ENCODE measurements at regions not wholly inside any gene's neighbourhood (a gene's known extent, or its start where the extent isn't known, plus 50 kb on each side); places are given as distances from the start of the nearest gene placed in this dataset.

GRCh38 chr5:147037515-147038205 is 159.1 kb upstream of the PPP2R2B start:
- DNase-seq: no peak

- DNase-seq: no peak
Observed at GRCh38 chr5:147040856-147041255, 162.3 kb upstream of the PPP2R2B start.

GRCh38 chr5:147044572-147045273 is 166.2 kb upstream of the PPP2R2B start:
- no peak for DNase-seq

- DNase-seq: no peak
Observed at GRCh38 chr5:147045290-147045689, 166.7 kb upstream of the PPP2R2B start.

GRCh38 chr5:147046281-147046680 is 167.7 kb upstream of the PPP2R2B start:
- DNase-seq: no peak

GRCh38 chr5:147046894-147047293 is 168.3 kb upstream of the PPP2R2B start:
- DNase-seq: no peak

- no peak for DNase-seq
Observed at GRCh38 chr5:147049764-147050163, 171.2 kb upstream of the PPP2R2B start.

- DNase-seq: no peak
Observed at GRCh38 chr5:147050172-147050571, 171.6 kb upstream of the PPP2R2B start.

- DNase-seq: no peak
Observed at GRCh38 chr5:147051193-147051592, 172.6 kb upstream of the PPP2R2B start.

- no peak for DNase-seq
Observed at GRCh38 chr5:147052519-147052918, 174.0 kb upstream of the PPP2R2B start.

GRCh38 chr5:147055089-147055826 is 176.7 kb upstream of the PPP2R2B start:
- DNase-seq: no peak

- peak; percentile 32 for DNase-seq
Observed at GRCh38 chr5:147055850-147056566, 177.5 kb upstream of the PPP2R2B start.

- DNase-seq: no peak
Observed at GRCh38 chr5:147057051-147057450, 177.8 kb upstream of the STK32A start.

GRCh38 chr5:147061431-147061830 is 173.4 kb upstream of the STK32A start:
- peak; percentile 15 for DNase-seq

GRCh38 chr5:147062427-147062826 is 172.4 kb upstream of the STK32A start:
- DNase-seq: no peak

- DNase-seq: no peak
Observed at GRCh38 chr5:147063943-147064342, 170.9 kb upstream of the STK32A start.

- DNase-seq: no peak
Observed at GRCh38 chr5:147065071-147065470, 169.8 kb upstream of the STK32A start.

GRCh38 chr5:147068998-147069397 is 165.8 kb upstream of the STK32A start:
- no peak for DNase-seq

- DNase-seq: no peak
Observed at GRCh38 chr5:147072622-147073021, 162.2 kb upstream of the STK32A start.

GRCh38 chr5:147073098-147073497 is 161.7 kb upstream of the STK32A start:
- no peak for DNase-seq

- no peak for DNase-seq
Observed at GRCh38 chr5:147075187-147075586, 159.6 kb upstream of the STK32A start.

GRCh38 chr5:147080391-147080790 is 154.4 kb upstream of the STK32A start:
- DNase-seq: no peak

- no peak for DNase-seq
Observed at GRCh38 chr5:147081311-147081764, 153.5 kb upstream of the STK32A start.

Measured in NCI-H2227 treated with DMSO at 0.1 percent for 48 hours (cell line).